SK-N-SH treated with all-trans-retinoic acid at 6 μM for 48 hours (cell line): ENCODE measurements at regions not wholly inside any gene's neighbourhood (a gene's known extent, or its start where the extent isn't known, plus 50 kb on each side); places are given as distances from the start of the nearest gene placed in this dataset.
"Not testable (repeated sequence)": the region's sequence is repeated elsewhere in the genome, so short reads cannot be mapped to it uniquely, and the experiment has no call there.

Experiments used
- ATAC-seq: fragments of 200-7000 bp; cut with Tn5 transposase; 3 replicates; pipeline ENCODE4 v1.9.1; 2020; ENCODE audit warnings: mild to moderate bottlenecking, moderate library complexity
- ARNTL ChIP-seq: fragments of 450-650 bp; formaldehyde crosslinking; IDR thresholded peaks from 2 replicates; pipeline ENCODE4 v1.5.0; 2020; ENCODE audit warnings: low read depth, mild to moderate bottlenecking, moderate library complexity, borderline replicate concordance
- BACH2 ChIP-seq: fragments of 250-450 bp; sonication (Bioruptor Pico); IDR thresholded peaks from 2 replicates; pipeline ENCODE4 v1.9.0; 2021; ENCODE audit warnings: mild to moderate bottlenecking, borderline replicate concordance
- CREB5 ChIP-seq: fragments of 250-450 bp; sonication (Bioruptor Pico); IDR thresholded peaks from 2 replicates; pipeline ENCODE4 v1.5.1; 2020; ENCODE audit warnings: low read depth, mild to moderate bottlenecking, moderate library complexity
- CSDC2 ChIP-seq: fragments of 250-450 bp; sonication (Bioruptor Pico); IDR thresholded peaks from 2 replicates; pipeline ENCODE4 v1.5.0; 2020; ENCODE audit warnings: mild to moderate bottlenecking, moderate library complexity
- CSRNP3 ChIP-seq: fragments of 250-450 bp; sonication (Bioruptor Pico); IDR thresholded peaks from 2 replicates; pipeline ENCODE4 v1.5.1; 2021; ENCODE audit warnings: mild to moderate bottlenecking, moderate library complexity
- ESRRG ChIP-seq: fragments of 250-450 bp; sonication (Bioruptor Pico); IDR thresholded peaks from 2 replicates; pipeline ENCODE4 v1.6.1; 2021; ENCODE audit warnings: mild to moderate bottlenecking
- GLIS3 ChIP-seq: fragments of 250-450 bp; sonication (Bioruptor Pico); IDR thresholded peaks from 2 replicates; pipeline ENCODE4 v1.5.0; 2020; ENCODE audit warnings: mild to moderate bottlenecking, moderate library complexity
- OSR1 ChIP-seq: fragments of 250-450 bp; sonication (Bioruptor Pico); IDR thresholded peaks from 2 replicates; pipeline ENCODE4 v1.8.0; 2022; ENCODE audit warnings: moderate library complexity, mild to moderate bottlenecking, inconsistent platforms
- PATZ1 ChIP-seq: fragments of 250-450 bp; sonication (Bioruptor Pico); IDR thresholded peaks from 2 replicates; pipeline ENCODE4 v1.8.0; 2020; ENCODE audit warnings: mild to moderate bottlenecking, moderate library complexity, borderline replicate concordance
- POU6F1 ChIP-seq: fragments of 250-450 bp; sonication (Bioruptor Pico); IDR thresholded peaks from 2 replicates; pipeline ENCODE4 v1.8.0; 2021; ENCODE audit warnings: low read depth, mild to moderate bottlenecking, moderate library complexity, borderline replicate concordance
- PPARA ChIP-seq: fragments of 250-450 bp; sonication (Bioruptor Pico); IDR thresholded peaks from 2 replicates; pipeline ENCODE4 v1.5.0; 2020; ENCODE audit warnings: mild to moderate bottlenecking, borderline replicate concordance
- RARB ChIP-seq: fragments of 250-450 bp; sonication (Bioruptor Pico); IDR thresholded peaks from 2 replicates; pipeline ENCODE4 v1.8.0; 2021; ENCODE audit warnings: mild to moderate bottlenecking, moderate library complexity
- SNAI2 ChIP-seq: fragments of 250-450 bp; sonication (Bioruptor Pico); IDR thresholded peaks from 2 replicates; pipeline ENCODE4 v1.5.0; 2020; ENCODE audit warnings: mild to moderate bottlenecking, moderate library complexity
- TCF4 ChIP-seq: fragments of 250-450 bp; sonication (Bioruptor Pico); IDR thresholded peaks from 2 replicates; pipeline ENCODE4 v1.8.0; 2021; ENCODE audit warnings: mild to moderate bottlenecking, moderate library complexity, borderline replicate concordance
- TOX ChIP-seq: fragments of 250-450 bp; sonication (Bioruptor Pico); IDR thresholded peaks from 2 replicates; pipeline ENCODE4 v1.8.0; 2021; ENCODE audit warnings: mild to moderate bottlenecking, moderate library complexity, borderline replicate concordance
- TSHZ2 ChIP-seq: fragments of 250-450 bp; sonication (Bioruptor Pico); IDR thresholded peaks from 2 replicates; pipeline ENCODE4 v1.5.0; 2020; ENCODE audit warnings: mild to moderate bottlenecking, moderate library complexity
- ZC3H10 ChIP-seq: fragments of 250-450 bp; sonication (Bioruptor Pico); IDR thresholded peaks from 2 replicates; pipeline ENCODE4 v1.5.1; 2021; ENCODE audit warnings: mild to moderate bottlenecking, moderate library complexity
- ZFP3 ChIP-seq: fragments of 250-450 bp; sonication (Bioruptor Pico); IDR thresholded peaks from 2 replicates; pipeline ENCODE4 v1.5.0; 2020; ENCODE audit warnings: mild to moderate bottlenecking, moderate library complexity
- ZNF565 ChIP-seq: fragments of 450-650 bp; formaldehyde crosslinking; conservative IDR thresholded peaks from 2 replicates; pipeline ENCODE4 v1.5.0; 2020; ENCODE audit warnings: low read depth, mild to moderate bottlenecking, moderate library complexity
- ZNF70 ChIP-seq: fragments of 450-650 bp; formaldehyde crosslinking; IDR thresholded peaks from 2 replicates; pipeline ENCODE4 v1.5.0; 2020; ENCODE audit warnings: mild to moderate bottlenecking, moderate library complexity
- ZNF8 ChIP-seq: fragments of 450-650 bp; formaldehyde crosslinking; IDR thresholded peaks from 2 replicates; pipeline ENCODE4 v1.5.0; 2020; ENCODE audit warnings: mild to moderate bottlenecking, moderate library complexity

- TF ChIP-seq RARB (no peak), SNAI2 (no peak), ZFP3 (CRISPR knock-in tag) (no peak), PPARA (CRISPR knock-in tag) (no peak), ZNF70 (no peak)
- ATAC-seq: no peak
These were observed 126.9 kb upstream of the PRICKLE1 start for GRCh38 chr12:42716491-42716891.

- not testable (repeated sequence) for ATAC-seq
These were observed 124.0 kb upstream of the PRICKLE1 start for GRCh38 chr12:42713566-42713965.

GRCh38 chr12:42708374-42708773, 118.8 kb upstream of the PRICKLE1 start:
- not testable (repeated sequence) for ATAC-seq

- TF ChIP-seq ZNF8 (CRISPR knock-in tag) (no peak), PPARA (CRISPR knock-in tag) (no peak), SNAI2 (no peak), POU6F1 (CRISPR knock-in tag) (no peak), BACH2 (CRISPR knock-in tag) (no peak), OSR1 (CRISPR knock-in tag) (no peak), ZNF565 (CRISPR knock-in tag) (no peak), ESRRG (CRISPR knock-in tag) (no peak), ARNTL (CRISPR knock-in tag) (no peak), CSRNP3 (CRISPR knock-in tag) (no peak), ZNF70 (no peak)
- no peak for ATAC-seq
These were observed 118.0 kb upstream of the PRICKLE1 start for GRCh38 chr12:42707312-42708226.

GRCh38 chr12:42706321-42706720, 116.8 kb upstream of the PRICKLE1 start:
- ATAC-seq: no peak
- TF ChIP-seq CSRNP3 (CRISPR knock-in tag) (no peak), ZNF70 (no peak), ZNF565 (CRISPR knock-in tag) (no peak), OSR1 (CRISPR knock-in tag) (no peak), SNAI2 (no peak), TOX (CRISPR knock-in tag) (no peak), ARNTL (CRISPR knock-in tag) (no peak), CSDC2 (CRISPR knock-in tag) (no peak), ZC3H10 (CRISPR knock-in tag) (no peak), CREB5 (no peak), PATZ1 (CRISPR knock-in tag) (no peak), ZFP3 (CRISPR knock-in tag) (no peak), GLIS3 (CRISPR knock-in tag) (no peak), PPARA (CRISPR knock-in tag) (no peak), RARB (no peak), TSHZ2 (CRISPR knock-in tag) (no peak), TCF4 (CRISPR knock-in tag) (no peak)
